ENCODE measurements at regions not wholly inside any gene's neighbourhood (a gene's known extent, or its start where the extent isn't known, plus 50 kb on each side); places are given as distances from the start of the nearest gene placed in this dataset.

DNA sequence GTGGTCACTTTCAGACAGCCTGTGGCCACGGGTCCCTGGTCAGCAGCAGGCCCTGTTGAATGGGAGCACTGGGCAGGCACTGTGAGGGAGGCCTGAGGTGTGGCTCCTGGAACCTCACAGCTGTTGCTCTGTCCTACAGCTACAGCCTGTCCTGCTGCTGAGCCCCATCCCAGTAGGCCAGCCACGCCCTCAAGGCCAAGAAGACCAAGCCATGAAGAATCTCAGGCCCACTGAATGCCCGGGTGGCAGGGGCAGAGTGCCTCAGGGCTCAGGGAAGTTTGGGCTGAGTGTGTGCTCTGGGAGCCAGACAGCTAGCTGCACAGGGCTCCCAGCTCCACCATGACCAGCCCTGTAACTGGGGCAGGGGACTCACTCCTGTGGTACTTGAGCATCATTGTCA lies 363.5 kb upstream of the NUPR2 start (continued):
- TF ChIP-seq SIX5 (IDR thresholded peaks at IDR 0.05; ENCODE audit: low read depth, low read length) (no peak), TBP (IDR thresholded peaks at IDR 0.05; ENCODE audit: low read depth, low read length) (no peak), CTBP2 (IDR thresholded peaks at IDR 0.05; ENCODE audit: borderline replicate concordance, insufficient read depth, insufficient read length, low read length) (no peak), BRCA1 (IDR thresholded peaks at IDR 0.05; ENCODE audit: low read depth, low read length) (no peak), RBBP5 (IDR thresholded peaks at IDR 0.05; ENCODE audit: borderline replicate concordance, low read depth, low read length) (no peak)

All from H1 (cell line).